IMR-90 (cell line): ENCODE measurements at regions not wholly inside any gene's neighbourhood (a gene's known extent, or its start where the extent isn't known, plus 50 kb on each side); places are given as distances from the start of the nearest gene placed in this dataset.

ENCODE experiments used
- ATAC-seq: fragments of 200-7000 bp; cut with Tn5 transposase; 2 replicates; pipeline ENCODE4 v1.9.1; 2020; ENCODE audit warnings: low read depth, mild to moderate bottlenecking, moderate library complexity
- BruUV-seq: library from RNA; stranded (reverse); fragments of 400-500 nt; replicated peaks from 2 replicates; lab custom pipeline; 2021; lab: Mats Ljungman, UMichigan
- CTCF ChIA-PET: fragments of 300-600 bp; formaldehyde crosslinking; extraction: SDS; loops from one replicate; lab custom pipeline; 2021; ENCODE audit warnings: antibody characterized with exemption; lab: Yijun Ruan, JAX
- POLR2A ChIA-PET: fragments of 300-600 bp; sonication (Branson Sonifier 250); formaldehyde crosslinking; loops from one replicate; lab custom pipeline; 2022; ENCODE audit warnings: antibody characterized with exemption; ENCODE audit not compliant: unreplicated experiment; lab: Charles Lee
- DNase-seq: peaks from one replicate; pipeline ENCODE4 v3.0.0; 2013
- H2AFZ ChIP-seq: replicated peaks from 2 replicates; pipeline ENCODE3; 2013; ENCODE audit warnings: low read length, mild to moderate bottlenecking; ENCODE audit not compliant: poor library complexity
- H2AK5ac ChIP-seq: 2 replicates; pipeline ENCODE4 v1.6.1; 2013; ENCODE audit warnings: low read depth, low read length, inconsistent platforms
- H2AK9ac ChIP-seq: replicated peaks from 2 replicates; pipeline ENCODE3; 2013; ENCODE audit warnings: mild to moderate bottlenecking, low read depth, low read length, moderate library complexity; ENCODE audit not compliant: poor library complexity
- H2BK120ac ChIP-seq: 2 replicates; pipeline ENCODE4 v1.6.1; 2013; ENCODE audit warnings: low read depth, low read length, inconsistent platforms
- H2BK15ac ChIP-seq: 3 replicates; pipeline ENCODE4 v1.6.1; 2013; ENCODE audit warnings: low read depth, low read length, inconsistent platforms
- H2BK20ac ChIP-seq: 2 replicates; pipeline ENCODE4 v1.6.1; 2013; ENCODE audit warnings: low read depth, mild to moderate bottlenecking, inconsistent platforms, low read length, moderate library complexity
- H2BK5ac ChIP-seq: 2 replicates; pipeline ENCODE4 v1.6.1; 2013; ENCODE audit warnings: mild to moderate bottlenecking, low read depth, low read length, inconsistent platforms; ENCODE audit not compliant: poor library complexity, severe bottlenecking
- H3K14ac ChIP-seq: replicated peaks from 2 replicates; pipeline ENCODE4 v1.6.1; 2013; ENCODE audit warnings: low read depth, low read length, inconsistent platforms
- H3K18ac ChIP-seq: 2 replicates; pipeline ENCODE4 v1.6.1; 2013; ENCODE audit warnings: low read depth, low read length, control low read depth
- H3K23ac ChIP-seq: 2 replicates; pipeline ENCODE4 v1.6.1; 2013; ENCODE audit warnings: low read depth, low read length, inconsistent platforms
- H3K27ac ChIP-seq: 2 replicates; pipeline ENCODE4 v1.5.1; 2013; ENCODE audit warnings: mild to moderate bottlenecking, control low read depth, low read length; ENCODE audit not compliant: insufficient read depth
- H3K27me3 ChIP-seq: 2 replicates; pipeline ENCODE4 v1.6.1; 2013; ENCODE audit warnings: low read length; ENCODE audit not compliant: control insufficient read depth, insufficient read depth
- H3K36me3 ChIP-seq: 2 replicates; pipeline ENCODE4 v1.6.1; 2013; ENCODE audit warnings: low read length, mixed read lengths; ENCODE audit not compliant: control insufficient read depth, insufficient read depth
- H3K4ac ChIP-seq: 2 replicates; pipeline ENCODE4 v1.6.1; 2013; ENCODE audit warnings: low read depth, low read length, inconsistent platforms
- H3K4me1 ChIP-seq: 2 replicates; pipeline ENCODE4 v1.6.1; 2013; ENCODE audit warnings: low read length, mixed read lengths; ENCODE audit not compliant: control insufficient read depth, insufficient read depth
- H3K4me2 ChIP-seq: 2 replicates; pipeline ENCODE4 v1.6.1; 2013; ENCODE audit warnings: low read depth, mild to moderate bottlenecking, control low read depth, low read length, moderate library complexity
- H3K4me3 ChIP-seq: 2 replicates; pipeline ENCODE4 v1.5.1; 2013; ENCODE audit warnings: low read depth, mild to moderate bottlenecking, control low read depth, low read length, moderate library complexity; ENCODE audit not compliant: insufficient read depth
- H3K56ac ChIP-seq: 2 replicates; pipeline ENCODE4 v1.6.1; 2013; ENCODE audit warnings: low read length, inconsistent platforms; ENCODE audit not compliant: insufficient read depth; ENCODE audit errors: extremely low read depth
- H3K79me1 ChIP-seq, 2 experiments: 2 replicates each; pipeline ENCODE4 v1.6.1; 2013; ENCODE audit warnings: low read length in 2 of 2, inconsistent platforms in 1 of 2, low read depth in 1 of 2
- H3K9ac ChIP-seq: 2 replicates; pipeline ENCODE4 v1.6.1; 2013; ENCODE audit warnings: low read depth, low read length, control low read depth
- H3K9me1 ChIP-seq: 2 replicates; pipeline ENCODE4 v1.6.1; 2013; ENCODE audit warnings: low read length, inconsistent platforms; ENCODE audit not compliant: insufficient read depth
- H3K9me3 ChIP-seq: 2 replicates; pipeline ENCODE4 v1.6.1; 2013; ENCODE audit warnings: low read length; ENCODE audit not compliant: control insufficient read depth, insufficient read depth
- H4K20me1 ChIP-seq: 2 replicates; pipeline ENCODE4 v1.6.1; 2013; ENCODE audit warnings: low read length, inconsistent platforms; ENCODE audit not compliant: insufficient read depth
- H4K5ac ChIP-seq: 2 replicates; pipeline ENCODE4 v1.6.1; 2013; ENCODE audit warnings: mild to moderate bottlenecking, low read depth, low read length, control low read depth
- H4K8ac ChIP-seq, 2 experiments: 2 replicates each; pipeline ENCODE4 v1.6.1; 2013; ENCODE audit warnings: low read depth in 2 of 2, low read length in 2 of 2, control low read depth in 1 of 2, inconsistent platforms in 1 of 2
- H4K91ac ChIP-seq: 2 replicates; pipeline ENCODE4 v1.6.1; 2013; ENCODE audit warnings: low read depth, low read length, inconsistent platforms; ENCODE audit not compliant: insufficient read depth
- CTCF ChIP-seq: conservative IDR thresholded peaks from 2 replicates; pipeline ENCODE4 v1.5.1; 2012; ENCODE audit warnings: mild to moderate bottlenecking, low read depth, low read length, improper control_type of control experiment
- WGBS, 2 experiments: methylation state at CpG; one replicate each; pipeline versions ENCODE4 v1.1.5 to v1.1.7; 2013; ENCODE audit warnings: missing lambda C conversion rate in 2 of 2; ENCODE audit not compliant: insufficient read length in 1 of 2; ENCODE audit errors: extremely low coverage in 2 of 2; 5-methylcytosine and 5-hydroxymethylcytosine counted together
- dilution Hi-C: fragments of 300-500 bp; cut with HindIII; formaldehyde crosslinking; loops from one replicate; pipeline ENCODE4 v1.14.3; 2018; ENCODE audit warnings: low sequenced_read_pairs; ENCODE audit not compliant: unreplicated experiment
- in situ Hi-C: fragments of 300-500 bp; cut with MboI; formaldehyde crosslinking; loops from 3 replicates; pipeline ENCODE4 v1.14.3; 2019; ENCODE audit warnings: low sequenced_read_pairs, inconsistent platforms, mixed read lengths
- intact Hi-C: fragments of 100-400 bp; cut with micrococcal nuclease; formaldehyde crosslinking; loops from 2 replicates; pipeline ENCODE4 v1.10.0; 2022

GRCh38 chr14:104425763-104426646 is 153.6 kb upstream of the C14orf180 start:
- no peak for ATAC-seq
- Histone ChIP-seq H3K9ac (no peak overlapping the region), H2BK5ac (no peak overlapping the region), H3K27ac (no peak overlapping the region), H3K23ac (no peak overlapping the region), H3K4ac (no peak overlapping the region), H2BK20ac (no peak overlapping the region), H2AFZ (no peak overlapping the region), H4K20me1 (no peaks in the 10 kb centered on the region), H3K27me3 (no peaks in the 10 kb centered on the region), H2BK15ac (no peak overlapping the region), H3K79me1 (no peaks in the 10 kb centered on the region), H3K4me3 (no peak overlapping the region), H3K56ac (no peak overlapping the region), H3K14ac (no peak overlapping the region), H3K4me2 (no peak overlapping the region), H3K18ac (no peak overlapping the region), H4K5ac (no peak overlapping the region), H2AK9ac (no peak overlapping the region), H2BK120ac (no peak overlapping the region), H3K36me3 (no peaks in the 10 kb centered on the region), H3K4me1 (no peaks in the 10 kb centered on the region), H3K9me3 (peaks cover 12% of the 10 kb centered on the region), H3K9me1 (no peaks in the 10 kb centered on the region), H4K8ac (no peak overlapping the region), H4K91ac (no peak overlapping the region), H2AK5ac (no peak overlapping the region)
- ChIA-PET CTCF (no interaction called here), POLR2A (no interaction called here)
- dilution Hi-C loops (no loop called here), in situ Hi-C loops (no loop called here), intact Hi-C loops (no loop called here)
- 63% methylated on average over 5 of the region's 20 CpGs; no CpG with 5 or more reads in 1 of the 2 experiments for WGBS, 2 experiments
- TF ChIP-seq CTCF, result no peak
- no peak for DNase-seq
- BruUV-seq, result no TSS peak
